ENCODE measurements at regions not wholly inside any gene's neighbourhood (a gene's known extent, or its start where the extent isn't known, plus 50 kb on each side); places are given as distances from the start of the nearest gene placed in this dataset.

DNA sequence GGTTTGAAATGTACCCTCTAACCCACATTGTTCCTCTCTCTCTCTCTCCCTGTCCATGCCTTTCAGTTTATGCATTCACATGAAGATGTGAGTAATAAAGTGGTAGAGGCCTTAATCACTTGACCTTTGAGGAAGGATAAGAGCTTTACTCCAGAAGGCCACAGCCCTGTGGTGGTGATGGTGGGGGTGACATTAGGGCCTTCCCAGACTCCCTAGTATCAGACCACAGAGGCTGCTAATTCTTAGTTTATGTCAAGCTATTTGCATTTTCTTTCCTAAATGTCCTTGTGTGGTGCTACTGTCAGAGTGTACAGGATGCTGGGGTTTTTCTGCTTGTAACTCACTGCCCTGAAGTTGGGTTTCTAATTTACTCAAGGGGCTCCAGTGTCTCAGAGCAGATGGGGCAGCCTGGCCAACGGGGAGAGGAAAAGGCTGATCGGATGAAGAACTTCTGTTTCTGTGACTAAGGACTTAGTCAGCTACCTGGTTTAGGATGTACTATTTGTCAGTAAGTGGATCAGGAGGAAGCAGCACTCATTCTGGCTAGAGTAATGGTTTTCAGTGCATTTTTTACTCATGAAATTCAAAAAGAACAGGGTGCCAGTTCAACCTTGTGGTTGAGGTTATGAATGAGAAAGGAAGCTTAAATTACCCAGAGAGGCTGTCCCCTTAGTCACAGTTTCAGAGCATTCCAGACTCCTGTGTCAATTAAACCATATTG, 509.6 kb upstream of the DIPK2B start:
- Histone ChIP-seq H3K9me3 (no peaks in the 10 kb centered on the region), H3K27me3 (no peaks in the 10 kb centered on the region), H3K4me3 (no peak overlapping the region), H3K36me3 (no peaks in the 10 kb centered on the region), H3K4me1 (no peaks in the 10 kb centered on the region), H3K27ac (no peak overlapping the region)
- intact Hi-C loops (cut with DNase I; ENCODE audit: low total_unique reads): no loop called here
- TF ChIP-seq, protein P1, sequence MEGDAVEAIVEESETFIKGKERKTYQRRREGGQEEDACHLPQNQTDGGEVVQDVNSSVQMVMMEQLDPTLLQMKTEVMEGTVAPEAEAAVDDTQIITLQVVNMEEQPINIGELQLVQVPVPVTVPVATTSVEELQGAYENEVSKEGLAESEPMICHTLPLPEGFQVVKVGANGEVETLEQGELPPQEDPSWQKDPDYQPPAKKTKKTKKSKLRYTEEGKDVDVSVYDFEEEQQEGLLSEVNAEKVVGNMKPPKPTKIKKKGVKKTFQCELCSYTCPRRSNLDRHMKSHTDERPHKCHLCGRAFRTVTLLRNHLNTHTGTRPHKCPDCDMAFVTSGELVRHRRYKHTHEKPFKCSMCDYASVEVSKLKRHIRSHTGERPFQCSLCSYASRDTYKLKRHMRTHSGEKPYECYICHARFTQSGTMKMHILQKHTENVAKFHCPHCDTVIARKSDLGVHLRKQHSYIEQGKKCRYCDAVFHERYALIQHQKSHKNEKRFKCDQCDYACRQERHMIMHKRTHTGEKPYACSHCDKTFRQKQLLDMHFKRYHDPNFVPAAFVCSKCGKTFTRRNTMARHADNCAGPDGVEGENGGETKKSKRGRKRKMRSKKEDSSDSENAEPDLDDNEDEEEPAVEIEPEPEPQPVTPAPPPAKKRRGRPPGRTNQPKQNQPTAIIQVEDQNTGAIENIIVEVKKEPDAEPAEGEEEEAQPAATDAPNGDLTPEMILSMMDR (IDR thresholded peaks at IDR 0.05): no peak
- TF ChIP-seq POLR2A (IDR thresholded peaks at IDR 0.05): no peak
- DNase-seq: no peak

GRCh38 chrX:45709381-45709780, 508.7 kb upstream of the DIPK2B start:
- Histone ChIP-seq H3K4me1 (no peaks in the 10 kb centered on the region), H3K4me3 (no peak overlapping the region), H3K27ac (no peak overlapping the region), H3K36me3 (no peaks in the 10 kb centered on the region), H3K9me3 (no peaks in the 10 kb centered on the region), H3K27me3 (no peaks in the 10 kb centered on the region)
- TF ChIP-seq POLR2A (IDR thresholded peaks at IDR 0.05): no peak
- TF ChIP-seq, protein P1 (IDR thresholded peaks at IDR 0.05): no peak
- intact Hi-C loops (cut with DNase I; ENCODE audit: low total_unique reads): no loop called here
- no peak for DNase-seq

- DNase-seq: no peak
- Histone ChIP-seq H3K4me3 (no peak overlapping the region), H3K27me3 (no peaks in the 10 kb centered on the region), H3K4me1 (no peaks in the 10 kb centered on the region), H3K36me3 (no peaks in the 10 kb centered on the region), H3K9me3 (no peaks in the 10 kb centered on the region), H3K27ac (no peak overlapping the region)
- TF ChIP-seq, protein P1 (IDR thresholded peaks at IDR 0.05): no peak
- no peak for TF ChIP-seq POLR2A (IDR thresholded peaks at IDR 0.05)
- intact Hi-C loops (cut with DNase I; ENCODE audit: low total_unique reads): no loop called here
Measured at GRCh38 chrX:45699158-45699557, 498.5 kb upstream of the DIPK2B start.

GRCh38 chrX:45697591-45697990, 496.9 kb upstream of the DIPK2B start:
- intact Hi-C loops (cut with DNase I; ENCODE audit: low total_unique reads): no loop called here
- H3K27me3 ChIP-seq: no peaks in the 10 kb centered on the region
- no peaks in the 10 kb centered on the region for H3K4me1 ChIP-seq
- H3K27ac ChIP-seq: no peak overlapping the region
- TF ChIP-seq, protein P1 (IDR thresholded peaks at IDR 0.05): no peak
- no peak for TF ChIP-seq POLR2A (IDR thresholded peaks at IDR 0.05)
- H3K36me3 ChIP-seq: no peaks in the 10 kb centered on the region
- H3K9me3 ChIP-seq: no peaks in the 10 kb centered on the region
- peak in 1 of 2 donors; percentile 15 for DNase-seq
- no peak overlapping the region for H3K4me3 ChIP-seq

- no peak for DNase-seq
- Histone ChIP-seq H3K9me3 (no peaks in the 10 kb centered on the region), H3K36me3 (no peaks in the 10 kb centered on the region), H3K27ac (no peak overlapping the region), H3K4me3 (no peak overlapping the region), H3K4me1 (no peaks in the 10 kb centered on the region), H3K27me3 (no peaks in the 10 kb centered on the region)
- intact Hi-C loops (cut with DNase I; ENCODE audit: low total_unique reads): no loop called here
- no peak for TF ChIP-seq POLR2A (IDR thresholded peaks at IDR 0.05)
- TF ChIP-seq, protein P1 (IDR thresholded peaks at IDR 0.05): no peak
Measured at GRCh38 chrX:45696736-45697135, 496.1 kb upstream of the DIPK2B start.
